GM21381 (cell line): ENCODE measurements at regions not wholly inside any gene's neighbourhood (a gene's known extent, or its start where the extent isn't known, plus 50 kb on each side); places are given as distances from the start of the nearest gene placed in this dataset.

ENCODE experiments used
- ATAC-seq: cut with Tn5 transposase; IDR thresholded peaks from one replicate; pipeline ENCODE4 v1.9.1; 2021; ENCODE audit warnings: mild to moderate bottlenecking, moderate library complexity; ENCODE audit not compliant: unreplicated experiment

DNA sequence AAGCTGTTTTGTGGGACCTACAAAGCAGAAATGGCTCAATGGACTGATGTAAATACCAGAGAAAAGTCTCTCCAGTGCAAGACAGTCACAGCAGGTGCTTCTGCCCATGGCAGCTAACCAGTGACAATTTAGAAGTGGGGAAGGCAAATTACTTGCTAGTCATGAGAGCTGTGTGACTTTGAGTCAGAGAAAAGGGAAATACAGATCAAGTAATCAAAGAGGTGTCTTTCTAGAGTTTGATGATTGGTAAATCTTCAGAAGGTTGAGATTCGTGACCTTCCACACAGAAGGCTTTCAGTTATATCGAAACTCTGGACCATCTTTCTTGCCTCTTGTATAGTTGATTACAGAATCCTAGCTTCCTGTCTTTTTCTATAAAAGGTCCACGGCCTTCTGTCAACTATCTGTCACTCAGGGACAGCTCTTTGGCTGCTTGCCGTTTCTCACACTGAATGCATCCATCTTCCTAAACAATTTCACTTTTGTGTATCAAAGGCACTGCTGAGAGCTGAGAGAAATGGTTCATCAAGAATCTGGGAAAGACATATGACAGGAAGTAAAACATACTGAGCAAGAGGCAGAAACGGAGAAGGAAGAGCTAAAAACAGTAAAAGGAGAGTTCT is 993.9 kb upstream of the ACO1 start:
- peak; percentile 45 for ATAC-seq

DNA sequence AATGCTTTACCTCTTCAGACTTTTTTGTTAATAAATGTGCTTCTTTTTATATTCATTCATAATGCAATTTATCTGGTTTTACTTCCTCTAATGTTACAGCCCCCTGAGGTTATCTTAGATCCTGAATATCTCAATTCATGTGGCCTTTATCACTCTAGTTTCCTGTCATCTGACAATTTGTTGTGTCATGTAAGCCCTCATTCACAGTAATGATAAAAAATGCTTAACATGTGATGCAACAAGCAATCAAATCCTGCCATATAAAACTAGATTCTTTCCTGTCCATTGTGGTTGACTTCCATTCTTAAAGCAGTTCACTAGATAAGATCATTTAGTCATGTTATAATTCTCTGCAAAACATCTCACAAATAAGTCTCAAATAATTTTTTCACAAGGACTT is 991.2 kb upstream of the ACO1 start:
- no peak for ATAC-seq

DNA sequence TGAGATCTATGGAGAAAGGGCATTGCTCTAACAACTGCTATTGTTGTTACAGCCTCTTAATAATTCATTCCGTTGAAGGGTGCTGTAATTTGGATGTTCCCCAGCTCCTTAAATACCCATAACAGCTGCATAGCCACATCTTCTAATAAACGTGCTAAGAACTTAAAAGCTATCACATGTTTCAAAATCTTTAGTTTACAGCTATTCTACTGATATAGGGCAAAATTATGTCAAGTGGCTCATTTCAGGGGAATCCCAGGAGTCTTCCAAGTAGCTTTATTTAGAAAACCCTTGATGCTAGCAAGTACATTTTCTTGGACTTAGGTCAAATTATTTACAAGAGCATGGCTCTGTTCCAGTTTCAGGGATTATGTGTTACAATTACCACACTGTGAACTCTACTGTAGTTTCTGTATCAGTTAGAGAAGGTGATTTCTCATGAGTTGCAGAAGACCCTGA is 990.4 kb upstream of the ACO1 start:
- no peak for ATAC-seq

DNA sequence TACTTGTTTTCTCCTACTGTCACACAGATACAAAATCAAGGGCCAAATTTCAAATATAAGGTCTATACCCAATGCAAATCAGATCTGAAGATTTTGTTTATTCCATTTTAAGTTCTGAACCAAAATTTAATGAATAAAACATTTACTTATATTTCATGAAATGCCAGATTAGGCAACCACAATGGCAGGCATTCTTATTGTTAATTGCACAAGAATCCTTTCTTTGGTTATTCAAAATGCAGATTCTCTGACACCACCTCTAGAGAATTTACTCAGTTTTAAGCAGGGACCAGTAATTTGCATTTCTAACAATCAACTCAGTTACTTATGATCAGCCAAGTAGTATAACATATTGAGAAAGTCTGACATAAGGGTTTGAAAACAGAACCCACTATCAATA is 972.4 kb upstream of the ACO1 start:
- ATAC-seq: no peak

DNA sequence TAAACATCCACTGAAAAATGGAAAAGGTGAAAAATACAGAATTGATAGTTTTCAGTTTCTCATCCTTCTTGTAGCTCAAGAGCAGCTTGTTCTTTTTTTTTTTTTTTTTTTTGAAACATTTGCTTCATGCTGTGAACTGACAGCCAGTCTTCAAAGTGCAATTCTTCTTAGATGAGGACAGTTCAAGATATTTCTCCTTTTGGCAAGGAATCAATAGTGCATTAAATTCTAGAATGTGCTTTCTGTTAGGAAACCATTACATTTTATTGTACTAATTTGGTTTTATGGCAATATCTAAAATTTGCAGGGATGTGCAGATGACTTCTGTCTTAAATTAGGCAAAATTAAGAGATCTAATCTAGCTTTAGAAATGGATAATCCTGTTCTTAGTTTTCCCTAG is 969.3 kb upstream of the ACO1 start:
- ATAC-seq: no peak

DNA sequence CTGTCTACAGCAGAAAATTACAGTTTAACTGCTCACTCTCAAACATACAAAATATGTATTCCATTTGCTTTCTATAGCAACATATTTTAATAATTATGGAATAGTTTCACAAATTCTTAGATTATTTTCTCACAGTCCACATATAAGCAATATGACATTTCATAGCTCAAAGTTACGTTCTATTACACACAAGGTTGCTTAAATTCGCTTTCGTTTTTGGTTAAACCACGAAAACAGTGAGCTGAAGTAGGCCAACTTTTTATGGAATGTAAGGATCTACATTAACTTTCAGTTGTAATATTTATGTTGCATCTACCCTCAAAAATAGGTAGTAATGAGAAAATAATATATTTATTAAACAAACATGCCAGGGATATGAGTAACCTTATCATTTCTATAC is 966.0 kb upstream of the ACO1 start:
- ATAC-seq: no peak

DNA sequence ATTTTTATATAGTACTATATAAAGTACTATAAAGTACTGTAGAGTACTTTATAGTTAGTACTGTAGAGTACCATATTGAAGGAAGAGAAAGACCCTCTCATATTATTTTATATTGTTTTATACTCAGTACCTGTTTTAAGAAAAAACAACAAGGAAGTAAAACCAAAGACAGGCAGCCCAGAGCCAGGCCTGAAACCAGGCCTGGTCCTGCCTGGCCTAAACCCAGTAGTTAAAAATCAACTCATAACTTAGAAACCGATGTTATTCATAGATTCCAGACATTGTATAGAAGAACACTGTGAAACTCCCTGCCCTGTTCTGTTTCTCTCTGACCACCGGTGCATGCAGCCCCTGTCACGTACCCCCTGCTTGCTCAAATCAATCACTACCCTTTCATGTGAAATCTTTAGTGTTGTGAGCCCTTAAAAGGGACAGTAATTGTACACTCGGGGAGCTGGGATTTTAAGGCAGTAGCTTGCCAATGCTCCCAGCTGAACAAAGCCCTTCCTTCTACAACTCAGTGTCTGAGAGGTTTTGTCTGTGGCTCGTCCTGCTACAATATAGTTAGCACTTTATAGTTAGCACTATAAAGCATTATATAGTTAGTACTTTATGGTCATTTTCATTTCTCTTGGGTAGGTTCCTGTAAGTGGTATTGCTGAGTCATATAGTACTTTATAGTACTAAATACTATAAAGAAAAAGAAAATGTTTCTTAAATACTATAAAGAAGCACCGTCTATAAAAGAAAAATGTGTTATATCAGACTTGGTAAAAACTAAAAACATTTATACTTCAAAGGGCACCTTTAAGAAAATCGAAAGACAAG is 940.6 kb upstream of the ACO1 start:
- peak; percentile 47 for ATAC-seq

DNA sequence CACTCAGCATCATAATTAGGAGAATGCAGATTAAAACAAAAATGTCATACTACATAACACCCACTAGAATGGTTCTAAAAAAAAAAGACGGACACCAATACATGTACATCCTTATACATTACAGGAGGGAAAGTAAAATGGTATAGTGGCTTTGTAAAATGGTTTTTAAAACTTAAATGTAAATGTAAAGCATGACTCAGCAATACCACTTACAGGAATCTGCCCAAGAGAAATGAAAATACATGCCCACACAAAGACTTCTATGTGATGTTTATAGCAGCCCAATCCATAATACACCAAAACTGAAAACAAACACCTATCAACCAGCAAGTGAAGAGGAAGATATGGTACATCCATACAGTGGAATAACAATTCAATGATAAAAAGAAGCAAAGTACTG is 939.1 kb upstream of the ACO1 start:
- ATAC-seq: no peak

DNA sequence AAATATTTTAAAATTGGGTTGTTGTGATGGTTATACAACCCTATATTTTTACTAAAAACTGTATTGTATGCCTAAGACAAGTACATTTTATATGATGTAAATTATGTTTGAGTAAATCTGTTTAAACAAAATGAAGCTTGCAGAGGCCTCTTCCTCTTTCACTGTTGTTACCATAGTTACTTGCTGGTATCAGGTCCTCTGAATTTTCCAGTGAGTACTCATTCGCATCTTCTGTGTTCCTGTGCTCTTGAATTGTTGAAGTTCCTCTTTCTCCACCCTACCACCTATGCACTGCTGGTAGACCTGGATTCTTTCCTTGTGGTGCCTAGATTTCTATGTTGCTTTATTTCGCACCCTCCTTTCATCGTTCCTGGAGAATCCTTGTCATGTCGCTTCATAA is 938.5 kb upstream of the ACO1 start:
- peak; percentile 78 for ATAC-seq

DNA sequence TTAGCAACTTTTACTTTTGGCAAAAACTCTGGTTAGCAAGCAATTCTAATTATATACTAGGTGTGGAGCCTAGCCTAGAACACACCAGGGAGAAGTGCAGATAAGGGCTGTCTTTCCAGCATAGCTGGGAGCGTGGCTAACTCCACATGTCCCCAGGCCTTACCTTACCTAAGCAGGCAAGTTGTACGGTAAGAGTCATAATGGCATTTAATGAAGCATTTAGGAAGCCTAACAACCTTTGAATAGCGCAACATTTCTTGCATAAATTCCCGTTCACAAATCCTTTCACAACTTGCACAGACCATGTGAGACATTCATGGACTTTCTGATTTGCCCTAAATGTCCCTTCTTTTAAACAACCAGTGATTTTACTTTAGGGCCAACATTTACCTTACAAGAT is 917.4 kb upstream of the ACO1 start:
- no peak for ATAC-seq

DNA sequence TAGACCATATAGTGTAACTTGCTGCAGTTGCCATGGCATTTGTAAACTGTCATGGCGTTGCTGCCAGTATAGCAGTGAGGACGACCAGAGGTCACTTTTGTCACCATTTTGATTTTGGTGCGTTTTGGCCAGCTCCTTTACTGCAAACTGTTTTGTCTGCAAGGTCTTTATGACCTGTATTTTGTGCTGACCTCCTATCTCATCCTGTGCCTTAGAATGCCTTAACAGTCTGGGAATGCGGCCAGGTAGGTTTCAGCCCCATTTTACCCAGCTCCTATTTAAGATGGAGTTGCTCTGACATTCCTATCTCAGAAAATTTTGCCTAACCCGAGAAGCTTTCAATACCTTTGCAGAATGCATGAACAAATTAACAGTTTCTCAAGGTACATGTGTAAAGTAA is 914.4 kb upstream of the ACO1 start:
- ATAC-seq: no peak

DNA sequence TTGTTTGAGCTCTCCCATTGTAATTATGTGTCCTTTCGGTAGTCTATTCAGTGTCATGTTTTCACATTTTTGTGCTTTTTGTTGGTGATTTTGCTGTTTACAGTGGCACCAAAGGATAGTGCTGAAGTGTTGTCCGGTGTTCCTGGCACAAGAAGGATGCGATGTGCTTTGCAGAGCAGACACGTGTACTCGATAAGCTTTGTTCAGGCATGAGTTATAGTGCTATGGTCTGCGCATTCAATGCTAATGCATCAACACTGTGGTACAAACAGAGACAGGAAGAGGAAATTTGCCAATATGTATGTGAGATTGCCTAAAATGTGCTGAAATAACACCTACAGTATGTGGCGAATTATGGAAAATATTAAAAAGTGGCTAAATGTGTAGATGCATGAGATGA is 913.4 kb upstream of the ACO1 start:
- no peak for ATAC-seq

DNA sequence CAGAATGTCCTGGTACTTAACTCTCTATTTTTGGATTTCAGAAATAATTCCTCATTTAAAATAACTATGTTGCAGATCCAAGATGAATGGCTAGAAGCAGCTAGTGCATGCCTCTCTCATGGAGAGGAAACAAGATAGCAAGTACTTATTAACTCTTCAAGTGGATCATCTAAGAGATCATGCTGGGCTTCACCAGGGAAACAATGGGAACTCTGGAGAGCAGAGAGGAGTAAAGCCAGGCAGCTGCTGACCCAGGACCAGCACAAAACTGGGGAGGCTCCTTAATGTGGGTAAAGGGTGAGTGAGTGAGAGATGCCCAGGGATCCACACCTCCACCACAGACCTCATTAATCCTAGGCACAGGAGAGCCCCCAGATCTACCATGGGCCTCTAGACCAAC is 897.8 kb upstream of the ACO1 start:
- no peak for ATAC-seq

DNA sequence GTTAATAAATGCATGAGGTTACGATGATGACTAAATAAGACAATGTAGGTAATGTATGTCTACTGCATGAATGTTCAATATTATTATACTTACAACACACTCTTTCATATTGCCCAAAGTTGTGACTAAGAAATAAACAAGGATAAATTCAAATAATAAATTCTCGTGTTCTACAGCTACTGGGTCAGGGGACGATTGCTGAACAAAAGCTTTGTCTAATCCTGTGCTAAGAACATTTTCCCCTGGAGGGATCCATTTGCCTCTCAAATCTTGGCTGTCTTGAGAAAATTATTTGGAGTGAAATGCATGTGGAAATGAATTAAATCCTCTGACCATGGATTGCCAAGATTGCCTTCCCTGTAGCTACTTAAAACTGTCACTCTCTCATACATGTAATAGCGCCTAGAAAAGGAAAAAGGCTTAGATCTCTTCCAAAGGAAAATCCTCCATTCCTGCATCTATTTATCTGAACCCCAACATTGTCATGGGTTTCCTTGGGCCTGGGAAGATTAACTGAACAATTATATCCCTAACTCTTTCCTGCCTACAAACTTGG is 893.8 kb upstream of the ACO1 start:
- ATAC-seq: no peak

DNA sequence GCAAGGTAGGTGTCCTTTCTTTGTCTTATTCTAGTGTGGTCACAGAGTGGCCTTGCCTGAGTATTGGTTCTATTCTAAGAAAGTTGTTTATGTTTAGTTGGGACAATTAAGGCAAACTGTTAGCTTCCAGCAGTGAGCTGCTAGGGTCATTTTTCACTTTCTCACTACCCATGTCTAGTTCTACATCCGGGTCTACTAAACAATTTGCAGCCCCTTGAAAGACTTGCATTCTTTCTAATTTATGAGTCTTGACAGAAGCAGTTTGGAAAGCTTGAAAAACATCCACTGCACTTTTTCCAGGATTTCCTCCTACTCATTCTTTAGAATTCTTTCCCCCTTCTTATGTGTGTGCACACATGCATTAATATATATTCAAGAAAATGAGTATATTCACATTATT is 892.2 kb upstream of the ACO1 start:
- ATAC-seq: no peak

DNA sequence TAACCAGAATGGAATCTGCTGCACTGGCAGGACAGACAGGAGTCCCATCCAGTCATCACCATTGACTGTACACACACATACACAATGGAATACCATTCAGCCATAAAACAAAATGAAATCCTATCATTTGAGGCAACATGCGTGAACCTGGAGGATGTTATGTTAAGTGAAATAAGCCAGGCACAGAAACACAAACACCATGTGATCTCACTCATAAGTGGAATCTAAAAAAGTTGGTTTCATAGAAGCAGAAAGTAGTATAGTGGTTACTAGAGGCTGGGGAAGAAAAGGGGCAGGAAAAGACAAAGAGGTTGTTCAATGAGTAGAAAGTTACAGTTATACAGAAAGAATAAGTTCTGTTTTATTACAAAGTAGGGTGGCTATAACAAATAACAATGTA is 884.0 kb upstream of the ACO1 start:
- ATAC-seq: no peak

DNA sequence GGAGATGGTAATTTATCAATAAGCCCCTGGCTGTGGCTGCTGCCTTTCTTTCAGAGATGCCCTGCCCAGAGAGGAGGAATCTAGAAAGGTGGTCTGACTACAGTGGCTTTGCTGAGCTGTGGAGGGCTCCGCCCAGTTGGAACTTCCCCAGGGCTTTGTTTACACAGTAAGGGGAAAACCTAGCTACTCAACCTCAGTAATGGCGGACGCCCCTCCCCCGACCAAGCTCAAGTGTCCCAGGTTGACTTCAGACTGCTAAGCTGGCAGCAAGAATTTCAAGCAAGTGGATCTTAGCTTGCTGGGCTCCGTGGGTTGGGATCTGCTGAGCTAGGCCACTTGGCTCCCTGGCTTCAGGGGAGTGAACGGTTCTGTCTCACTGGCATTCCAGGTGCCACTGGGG is 865.4 kb upstream of the ACO1 start:
- ATAC-seq: no peak

DNA sequence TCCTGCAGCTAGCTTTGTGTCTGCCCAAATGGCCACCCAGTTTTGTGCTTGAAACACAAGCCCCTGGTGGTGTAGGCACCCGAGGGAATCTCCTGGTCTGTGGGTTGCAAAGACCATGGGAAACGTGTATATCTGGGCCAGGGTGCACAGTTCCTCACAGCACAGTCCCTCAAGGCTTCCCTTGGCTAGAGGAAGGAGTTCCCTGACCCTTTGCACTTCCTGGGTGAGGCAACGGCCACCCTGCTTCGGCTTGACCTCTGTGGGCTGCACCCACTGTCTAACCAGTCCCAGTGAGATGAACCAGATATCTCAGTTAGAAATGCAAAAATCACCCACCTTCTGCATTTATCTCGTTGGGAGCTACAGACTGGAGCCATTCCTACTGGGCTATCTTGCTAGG is 865.0 kb upstream of the ACO1 start:
- no peak for ATAC-seq

DNA sequence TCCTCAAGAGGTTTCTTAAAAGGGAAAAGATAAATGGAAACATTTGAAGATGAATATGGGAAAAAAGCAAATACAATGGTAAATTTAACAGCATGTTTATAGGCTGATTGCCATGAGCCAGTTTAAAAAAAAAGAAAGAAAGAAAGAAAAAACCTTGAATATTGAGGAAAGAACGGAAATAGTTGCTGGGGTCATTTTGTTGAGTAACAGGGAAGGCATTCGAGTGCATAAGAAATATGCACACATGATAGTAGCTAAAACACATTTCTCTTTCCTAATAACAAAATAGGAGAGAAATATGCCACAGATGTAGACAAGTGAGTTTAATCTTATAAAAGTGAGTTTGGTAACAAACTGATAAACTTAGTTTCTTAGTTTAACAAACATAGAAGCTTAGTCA is 864.6 kb upstream of the ACO1 start:
- no peak for ATAC-seq

DNA sequence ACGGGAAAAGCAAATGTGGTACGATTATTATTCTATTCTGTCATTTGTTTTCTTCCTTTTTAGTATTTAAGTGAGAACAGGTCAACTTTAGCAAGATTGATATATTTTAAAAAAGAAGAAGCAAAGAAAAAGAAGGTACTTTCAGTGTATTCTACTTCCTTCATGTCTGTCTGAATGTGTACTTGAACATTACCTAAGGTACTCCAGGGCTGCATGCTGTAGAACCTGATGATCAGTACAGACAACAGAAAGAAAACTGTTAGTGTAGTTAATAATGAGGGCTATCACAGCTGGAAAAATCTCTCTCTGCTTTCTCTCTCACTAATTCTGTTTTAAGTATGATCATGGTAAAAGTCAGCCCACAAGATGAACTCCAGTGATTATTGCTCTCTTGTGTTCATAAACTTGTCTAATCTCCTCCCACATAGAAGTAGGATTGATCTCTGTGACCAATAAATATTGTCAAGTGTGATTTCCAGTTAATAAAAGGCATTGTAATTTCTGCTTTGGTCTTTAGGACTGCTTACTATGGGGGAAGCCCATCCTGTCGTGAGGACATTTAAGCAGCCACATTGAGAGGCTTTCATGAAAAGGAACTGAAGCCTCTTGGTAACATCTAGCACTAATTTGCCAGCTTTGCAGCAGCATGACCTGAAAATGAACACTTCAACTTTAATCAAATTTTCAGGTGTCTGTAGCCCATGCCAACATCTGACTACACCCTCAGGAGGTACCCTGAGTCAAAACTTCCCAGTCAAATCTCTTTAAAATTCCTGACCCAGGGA is 864.0 kb upstream of the ACO1 start:
- ATAC-seq: peak; percentile 61

DNA sequence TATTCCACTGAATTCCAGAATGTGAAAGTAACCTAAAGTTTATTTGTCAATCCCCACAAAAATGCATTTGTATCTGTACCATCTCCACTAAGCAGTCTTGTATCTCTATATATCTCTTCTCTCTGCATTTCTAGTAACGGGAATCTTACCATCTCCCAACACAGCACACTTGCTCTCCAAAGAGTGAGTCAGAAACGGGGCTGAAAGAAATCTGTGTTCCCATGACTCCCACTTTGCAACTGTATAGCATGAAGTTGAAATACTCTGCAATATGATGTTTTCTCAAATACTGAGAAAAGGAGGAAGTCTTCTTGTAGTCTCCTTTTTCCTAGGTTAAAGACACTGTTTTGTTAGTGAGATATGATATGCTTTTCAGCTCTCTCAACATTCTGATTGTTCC is 848.8 kb upstream of the ACO1 start:
- ATAC-seq: no peak

DNA sequence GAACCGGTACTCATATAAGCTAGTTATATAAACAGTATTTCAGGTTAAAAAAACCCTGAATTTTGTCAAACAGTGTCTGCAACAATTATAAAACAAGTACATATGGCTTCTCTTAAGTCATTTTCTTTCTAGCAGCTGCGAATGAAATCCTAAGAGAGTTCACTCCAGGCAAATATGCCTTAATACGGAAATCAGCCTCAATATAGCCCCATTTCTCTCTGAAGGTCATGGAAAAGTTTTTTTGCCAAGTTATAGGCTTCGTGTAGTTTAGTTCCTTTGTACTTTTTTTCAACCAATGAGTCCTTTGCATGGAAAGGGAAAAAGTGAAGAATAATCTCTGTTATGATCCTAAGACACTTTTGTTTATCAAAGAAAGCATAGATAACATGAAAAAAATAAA is 848.0 kb upstream of the ACO1 start:
- ATAC-seq: no peak
